ENCODE measurements at regions not wholly inside any gene's neighbourhood (a gene's known extent, or its start where the extent isn't known, plus 50 kb on each side); places are given as distances from the start of the nearest gene placed in this dataset.

GRCh38 chr10:106284802-106285587 lies 879.5 kb downstream of the SORCS1 start:
- TF ChIP-seq CTCF (IDR thresholded peaks at IDR 0.05) = no peak
- TF ChIP-seq POLR2A (IDR thresholded peaks at IDR 0.05) = no peak

Measured in uterus (tissue), 2 donors.